Right lobe of liver (tissue), 6 donors: ENCODE measurements at regions not wholly inside any gene's neighbourhood (a gene's known extent, or its start where the extent isn't known, plus 50 kb on each side); places are given as distances from the start of the nearest gene placed in this dataset.
A peak's percentile ranks its signal among the peaks of the same experiment; 100 is the strongest.

Experiments used
- ATAC-seq, 4 donors: fragments of 200-7000 bp; cut with Tn5 transposase; one replicate each; pipeline ENCODE4 v1.9.1; 2020; ENCODE audit warnings: mild to moderate bottlenecking in 4 of 4, moderate library complexity in 4 of 4
- DNase-seq, 3 donors: peaks; one replicate each; pipeline ENCODE4 v3.0.0-alpha.2; 2020
- H3K27ac ChIP-seq, 3 donors: fragments of 200-600 bp; one replicate each; pipeline ENCODE4 v1.8.0; 2022
- H3K27me3 ChIP-seq, 2 donors: fragments of 200-600 bp; one replicate each; pipeline ENCODE4 v1.8.0; 2022
- H3K36me3 ChIP-seq, 4 donors: fragments of 200-600 bp; sonication (generic) in 1 of 4; one replicate each; pipeline versions ENCODE4 v1.5.1 to v1.8.0; 2017 to 2022; ENCODE audit warnings: control low read depth in 1 of 4
- H3K4me1 ChIP-seq, 4 donors: fragments of 200-600 bp; sonication (generic) in 1 of 4; one replicate each; pipeline versions ENCODE4 v1.5.1 to v1.8.0; 2017 to 2022; ENCODE audit warnings: control low read depth in 1 of 4
- H3K4me3 ChIP-seq, 3 donors: fragments of 200-600 bp; one replicate each; pipeline ENCODE4 v1.8.0; 2022
- H3K9me3 ChIP-seq, 4 donors: fragments of 200-600 bp; sonication (generic) in 1 of 4; one replicate each; pipeline versions ENCODE4 v1.5.1 to v1.8.0; 2017 to 2022; ENCODE audit warnings: control low read depth in 1 of 4
- POLR2A ChIP-seq: fragments of 450-650 bp; IDR thresholded peaks from one replicate; pipeline ENCODE4 v1.6.1; 2017; ENCODE audit warnings: antibody characterized with exemption, mild to moderate bottlenecking
- WGBS: methylation state at CpG from one replicate; pipeline ENCODE4 v1.1.6; 2018; ENCODE audit warnings: low coverage, low lambda C conversion rate; ENCODE audit not compliant: insufficient coverage; ENCODE audit errors: missing lambda C conversion rate; 5-methylcytosine and 5-hydroxymethylcytosine counted together
- intact Hi-C, 2 donors: fragments of 100-400 bp; cut with DNase I; formaldehyde crosslinking; loops; one replicate each; pipeline versions ENCODE4 v1.11.2 to v1.14.1; 2022
- TF ChIP-seq, protein P1 (sequence below), 4 donors: fragments of 200-600 bp in 3 of 4; fragments of 450-650 bp in 1 of 4; IDR thresholded peaks; one replicate each; pipeline versions ENCODE4 v1.5.1 to v1.8.0; 2016 to 2022; ENCODE audit warnings: antibody characterized with exemption in 4 of 4, mild to moderate bottlenecking in 2 of 4
- donor health status: DM: no; HTN: yes; CAD: no.
- donor health status: DM: no; HTN: no; CAD: no.
- donor health status: DM: no; HTN: no; CAD: no.
- donor health status: DM: no; HTN: yes; CAD: no.
- donor health status: DM: no; HTN: yes; CAD: no.

- no peaks in the 10 kb centered on the region for H3K4me1 ChIP-seq
- intact Hi-C loops = no loop called here
- H3K9me3 ChIP-seq = no peaks in the 10 kb centered on the region
- H3K27me3 ChIP-seq = no peaks in the 10 kb centered on the region
- H3K36me3 ChIP-seq = no peaks in the 10 kb centered on the region
- DNase-seq = no peak
- H3K27ac ChIP-seq = no peak overlapping the region
- ATAC-seq = no peak
- H3K4me3 ChIP-seq = no peak overlapping the region
- WGBS = 79% methylated on average over 4 of the region's 4 CpGs
- TF ChIP-seq, protein P1, sequence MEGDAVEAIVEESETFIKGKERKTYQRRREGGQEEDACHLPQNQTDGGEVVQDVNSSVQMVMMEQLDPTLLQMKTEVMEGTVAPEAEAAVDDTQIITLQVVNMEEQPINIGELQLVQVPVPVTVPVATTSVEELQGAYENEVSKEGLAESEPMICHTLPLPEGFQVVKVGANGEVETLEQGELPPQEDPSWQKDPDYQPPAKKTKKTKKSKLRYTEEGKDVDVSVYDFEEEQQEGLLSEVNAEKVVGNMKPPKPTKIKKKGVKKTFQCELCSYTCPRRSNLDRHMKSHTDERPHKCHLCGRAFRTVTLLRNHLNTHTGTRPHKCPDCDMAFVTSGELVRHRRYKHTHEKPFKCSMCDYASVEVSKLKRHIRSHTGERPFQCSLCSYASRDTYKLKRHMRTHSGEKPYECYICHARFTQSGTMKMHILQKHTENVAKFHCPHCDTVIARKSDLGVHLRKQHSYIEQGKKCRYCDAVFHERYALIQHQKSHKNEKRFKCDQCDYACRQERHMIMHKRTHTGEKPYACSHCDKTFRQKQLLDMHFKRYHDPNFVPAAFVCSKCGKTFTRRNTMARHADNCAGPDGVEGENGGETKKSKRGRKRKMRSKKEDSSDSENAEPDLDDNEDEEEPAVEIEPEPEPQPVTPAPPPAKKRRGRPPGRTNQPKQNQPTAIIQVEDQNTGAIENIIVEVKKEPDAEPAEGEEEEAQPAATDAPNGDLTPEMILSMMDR (IDR thresholded peaks at IDR 0.05) = no peak
- no peak for TF ChIP-seq POLR2A
Observed at GRCh38 chr19:33977756-33978685, 181.4 kb downstream of the KCTD15 start.

DNA sequence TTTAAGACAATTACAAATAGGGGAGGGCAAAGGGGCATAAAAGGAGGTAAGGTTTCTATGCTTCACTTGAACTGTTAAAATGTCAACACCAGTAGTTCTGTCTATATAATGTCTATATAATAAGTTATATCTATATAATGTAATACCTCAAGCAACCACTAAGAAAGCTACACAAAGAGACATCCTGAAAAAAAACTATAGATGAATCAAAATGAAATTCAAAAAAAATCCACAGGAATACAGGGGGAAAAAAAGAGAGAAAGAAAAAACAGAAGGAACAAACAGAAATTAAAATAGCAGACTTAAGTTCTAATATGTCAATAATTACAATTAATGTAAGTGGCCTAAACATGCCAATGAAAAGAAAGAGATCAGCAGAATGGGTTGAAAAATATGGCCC is 186.0 kb downstream of the KCTD15 start:
- DNase-seq = no peak
- Histone ChIP-seq H3K36me3 (no peaks in the 10 kb centered on the region), H3K4me3 (no peak overlapping the region), H3K27ac (no peak overlapping the region), H3K4me1 (no peaks in the 10 kb centered on the region), H3K27me3 (no peaks in the 10 kb centered on the region), H3K9me3 (no peaks in the 10 kb centered on the region)
- TF ChIP-seq, protein P1 (IDR thresholded peaks at IDR 0.05) = peak in 1 of 4 donors; percentile 14
- no peak for TF ChIP-seq POLR2A
- no peak for ATAC-seq
- intact Hi-C loops = no loop called here

DNA sequence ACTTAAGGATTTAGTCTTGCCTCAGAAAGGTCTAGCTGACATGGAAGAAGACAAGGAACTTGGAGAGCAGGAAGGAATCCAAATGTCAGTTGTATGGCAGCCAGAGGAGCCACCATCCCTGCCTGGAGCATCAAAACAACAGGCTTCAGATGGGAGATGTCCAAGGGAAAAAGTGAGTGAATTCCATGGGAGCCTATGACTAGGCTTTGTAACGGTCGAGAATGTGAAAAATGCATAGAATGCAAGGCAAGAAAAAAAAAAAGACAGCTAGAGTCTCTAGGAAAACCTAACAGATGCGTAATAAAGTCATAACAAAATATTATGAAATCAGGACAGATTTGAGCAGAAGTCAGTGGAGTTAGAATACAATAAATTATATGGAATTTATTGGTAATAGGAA is 183.7 kb upstream of the LSM14A start:
- Histone ChIP-seq H3K27me3 (no peaks in the 10 kb centered on the region), H3K4me3 (no peak overlapping the region), H3K4me1 (no peaks in the 10 kb centered on the region), H3K27ac (no peak overlapping the region), H3K9me3 (no peaks in the 10 kb centered on the region), H3K36me3 (no peaks in the 10 kb centered on the region)
- intact Hi-C loops = no loop called here
- TF ChIP-seq, protein P1 (IDR thresholded peaks at IDR 0.05) = no peak
- no peak for TF ChIP-seq POLR2A
- 67% methylated on average over 3 of the region's 3 CpGs for WGBS
- DNase-seq (no peak), ATAC-seq (no peak)

DNA sequence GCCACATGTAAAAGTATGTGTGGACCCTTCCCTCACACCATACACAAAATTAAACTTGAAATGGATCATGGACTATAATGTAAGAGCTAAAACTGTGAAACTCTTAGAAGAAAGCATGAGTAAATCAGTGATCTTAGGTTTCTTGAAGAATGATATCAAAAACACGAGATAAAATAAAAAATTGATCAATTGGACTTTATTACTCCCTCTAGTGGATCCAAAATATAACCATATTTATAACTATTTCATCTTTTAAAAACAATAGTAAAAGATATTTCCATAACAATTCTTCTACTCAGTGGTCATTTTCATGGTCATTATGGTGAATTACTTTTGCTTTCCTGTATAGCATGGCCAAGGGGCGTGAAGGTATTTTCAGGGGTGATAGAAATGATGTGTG is 174.6 kb upstream of the LSM14A start:
- no peak for DNase-seq
- no peak for ATAC-seq
- Histone ChIP-seq H3K36me3 (no peaks in the 10 kb centered on the region), H3K27me3 (no peaks in the 10 kb centered on the region), H3K27ac (no peak overlapping the region), H3K4me3 (no peak overlapping the region), H3K4me1 (no peaks in the 10 kb centered on the region), H3K9me3 (no peaks in the 10 kb centered on the region)
- 34% methylated on average over 2 of the region's 2 CpGs for WGBS
- intact Hi-C loops = no loop called here
- no peak for TF ChIP-seq POLR2A
- TF ChIP-seq, protein P1 (IDR thresholded peaks at IDR 0.05) = peak; percentile 9 to 27 (median 18)
